GM12891 (cell line): ENCODE measurements at regions not wholly inside any gene's neighbourhood (a gene's known extent, or its start where the extent isn't known, plus 50 kb on each side); places are given as distances from the start of the nearest gene placed in this dataset.

Source experiments
- DNase-seq: peaks from one replicate; pipeline ENCODE4 v3.0.0; 2011; ENCODE audit warnings: low spot score; ENCODE audit not compliant: insufficient read length
- FAIRE-seq: peaks from 2 replicates; lab custom pipeline; 2011; peaks lifted over from hg19 to GRCh38; lab: Jason Lieb, UNC
- PAX5 ChIP-seq: IDR thresholded peaks from 2 replicates; pipeline ENCODE4 v1.6.1; 2011; ENCODE audit warnings: low read length, moderate library complexity, mild to moderate bottlenecking; ENCODE audit not compliant: insufficient read depth, severe bottlenecking
- POLR2A ChIP-seq: IDR thresholded peaks from 2 replicates; pipeline ENCODE4 v1.6.1; 2011; ENCODE audit warnings: low read depth, low read length, control low read depth
- POLR2AphosphoS5 ChIP-seq: IDR thresholded peaks from 2 replicates; pipeline ENCODE4 v1.6.1; 2011; ENCODE audit warnings: low read depth, low read length, control low read depth
- POU2F2 ChIP-seq: IDR thresholded peaks from 2 replicates; pipeline ENCODE4 v1.6.1; 2011; ENCODE audit warnings: low read depth, mild to moderate bottlenecking, control low read depth, low read length, moderate library complexity
- SPI1 ChIP-seq: IDR thresholded peaks from 2 replicates; pipeline ENCODE4 v1.6.1; 2011; ENCODE audit warnings: low read depth, low read length, control low read depth
- TAF1 ChIP-seq: IDR thresholded peaks from 2 replicates; pipeline ENCODE4 v1.6.1; 2011; ENCODE audit warnings: low read depth, low read length, control low read depth

GRCh38 chr12:107474099-107474498, 211.5 kb upstream of the PWP1 start:
- FAIRE-seq (no peak), DNase-seq (no peak)
- TF ChIP-seq SPI1 (no peak), PAX5 (no peak), POLR2AphosphoS5 (no peak)

GRCh38 chr12:107474639-107475539, 210.7 kb upstream of the PWP1 start:
- DNase-seq (no peak), FAIRE-seq (no peak)
- no peak for TF ChIP-seq POU2F2
- TF ChIP-seq PAX5: no peak
- no peak for TF ChIP-seq POLR2A
- TF ChIP-seq POLR2AphosphoS5: no peak
- TF ChIP-seq TAF1: no peak
- TF ChIP-seq SPI1: no peak

- TF ChIP-seq SPI1: no peak
- no peak for TF ChIP-seq TAF1
- TF ChIP-seq POU2F2: no peak
- TF ChIP-seq POLR2A: no peak
- TF ChIP-seq POLR2AphosphoS5: no peak
- no peak for TF ChIP-seq PAX5
- no peak for DNase-seq
- FAIRE-seq: no peak
Observed at GRCh38 chr12:107475900-107476299, 209.7 kb upstream of the PWP1 start.

GRCh38 chr12:107477018-107477417, 208.6 kb upstream of the PWP1 start:
- FAIRE-seq (no peak), DNase-seq (no peak)
- TF ChIP-seq TAF1: no peak
- no peak for TF ChIP-seq POLR2A
- TF ChIP-seq POU2F2: no peak
- no peak for TF ChIP-seq PAX5
- TF ChIP-seq POLR2AphosphoS5: no peak
- no peak for TF ChIP-seq SPI1

GRCh38 chr12:107477947-107478610, 207.5 kb upstream of the PWP1 start:
- no peak for TF ChIP-seq TAF1
- TF ChIP-seq PAX5: no peak
- DNase-seq (no peak), FAIRE-seq (no peak)

GRCh38 chr12:107478881-107479280, 206.7 kb upstream of the PWP1 start:
- TF ChIP-seq POU2F2 (no peak), PAX5 (no peak), POLR2AphosphoS5 (no peak), TAF1 (no peak), POLR2A (no peak), SPI1 (no peak)
- FAIRE-seq: no peak

GRCh38 chr12:107480836-107481608, 204.6 kb upstream of the PWP1 start:
- DNase-seq (no peak), FAIRE-seq (no peak)
- TF ChIP-seq POLR2AphosphoS5: no peak
- TF ChIP-seq SPI1: no peak

More at GRCh38 chr12:107478881-107479280, 206.7 kb upstream of the PWP1 start:
- DNase-seq: no peak

GRCh38 chr12:107484230-107484629, 201.4 kb upstream of the PWP1 start:
- FAIRE-seq: no peak
- no peak for TF ChIP-seq SPI1
- no peak for TF ChIP-seq POLR2A
- no peak for TF ChIP-seq TAF1
- TF ChIP-seq PAX5: no peak
- TF ChIP-seq POU2F2: no peak
- TF ChIP-seq POLR2AphosphoS5: no peak
- no peak for DNase-seq

GRCh38 chr12:107484941-107485340, 200.7 kb upstream of the PWP1 start:
- FAIRE-seq (no peak), DNase-seq (no peak)
- TF ChIP-seq POU2F2 (no peak), POLR2A (no peak), PAX5 (no peak), TAF1 (no peak), SPI1 (no peak), POLR2AphosphoS5 (no peak)
